Activated B cell treated with CpG ODN at 0.5 μM for 24 hours (primary cell): ENCODE measurements at regions not wholly inside any gene's neighbourhood (a gene's known extent, or its start where the extent isn't known, plus 50 kb on each side); places are given as distances from the start of the nearest gene placed in this dataset.

Source experiments
- ATAC-seq: fragments of 200-7000 bp; cut with Tn5 transposase; one replicate; pipeline ENCODE4 v1.10.0; 2021; ENCODE audit warnings: low read depth, mild to moderate bottlenecking, moderate library complexity
- CTCF ChIA-PET: fragments of 350-600 bp; sonication (Branson Sonifier 250); formaldehyde crosslinking; loops from one replicate; lab custom pipeline; 2021; ENCODE audit warnings: antibody characterized with exemption; lab: Charles Lee
- POLR2A ChIA-PET: fragments of 350-600 bp; sonication (Branson Sonifier 250); formaldehyde crosslinking; loops from one replicate; lab custom pipeline; 2021; ENCODE audit warnings: antibody characterized with exemption; lab: Charles Lee
- DNase-seq: peaks from one replicate; pipeline ENCODE4 v3.0.0; 2022
- H3K27ac Mint-ChIP-seq: one replicate; pipeline ENCODE4 v1.8.0; 2020; ENCODE audit warnings: mixed read lengths
- H3K27me3 Mint-ChIP-seq: one replicate; pipeline ENCODE4 v1.8.0; 2021; ENCODE audit warnings: mixed read lengths
- H3K36me3 Mint-ChIP-seq: one replicate; pipeline ENCODE4 v1.8.0; 2021; ENCODE audit warnings: low read depth, mixed read lengths
- H3K4me1 Mint-ChIP-seq: one replicate; pipeline ENCODE4 v1.8.0; 2021; ENCODE audit warnings: mixed read lengths
- H3K4me3 Mint-ChIP-seq: one replicate; pipeline ENCODE4 v1.8.0; 2020; ENCODE audit warnings: mild to moderate bottlenecking, mixed read lengths
- H3K9me3 Mint-ChIP-seq: one replicate; pipeline ENCODE4 v1.8.0; 2020; ENCODE audit warnings: mixed read lengths
- CTCF ChIP-seq: fragments of 200-600 bp; IDR thresholded peaks from one replicate; pipeline ENCODE4 v1.8.0; 2022; ENCODE audit warnings: antibody characterized with exemption, mild to moderate bottlenecking
- intact Hi-C: fragments of 100-400 bp; cut with micrococcal nuclease; formaldehyde crosslinking; loops from one replicate; pipeline ENCODE4 v1.15.1; 2024

GRCh38 chr2:121902171-121902591 lies 146.7 kb downstream of the TSN start:
- ChIA-PET POLR2A (no interaction called here), CTCF (no interaction called here)
- no peak overlapping the region for H3K27ac Mint-ChIP-seq
- intact Hi-C loops: no loop called here
- H3K9me3 Mint-ChIP-seq: no peaks in the 10 kb centered on the region
- H3K27me3 Mint-ChIP-seq: no peaks in the 10 kb centered on the region
- no peak overlapping the region for H3K4me3 Mint-ChIP-seq
- peak; percentile 31 for ATAC-seq
- TF ChIP-seq CTCF: no peak
- no peaks in the 10 kb centered on the region for H3K36me3 Mint-ChIP-seq
- no peaks in the 10 kb centered on the region for H3K4me1 Mint-ChIP-seq
- DNase-seq: no peak

GRCh38 chr2:121902616-121903015 lies 147.2 kb downstream of the TSN start:
- Mint-ChIP-seq H3K9me3 (no peaks in the 10 kb centered on the region), H3K4me3 (peak overlapping the region; percentile 39), H3K4me1 (no peaks in the 10 kb centered on the region), H3K27me3 (no peaks in the 10 kb centered on the region), H3K36me3 (no peaks in the 10 kb centered on the region), H3K27ac (no peak overlapping the region)
- ChIA-PET POLR2A (no interaction called here), CTCF (no interaction called here)
- intact Hi-C loops: no loop called here
- TF ChIP-seq CTCF: no peak
- ATAC-seq: no peak
- no peak for DNase-seq

GRCh38 chr2:121903037-121903689 lies 147.7 kb downstream of the TSN start:
- TF ChIP-seq CTCF: no peak
- Mint-ChIP-seq H3K4me3 (no peak overlapping the region), H3K27me3 (no peaks in the 10 kb centered on the region), H3K36me3 (no peaks in the 10 kb centered on the region), H3K27ac (no peak overlapping the region), H3K9me3 (no peaks in the 10 kb centered on the region), H3K4me1 (no peaks in the 10 kb centered on the region)
- DNase-seq (no peak), ATAC-seq (no peak)
- intact Hi-C loops: no loop called here
- POLR2A ChIA-PET: no interaction called here
- CTCF ChIA-PET: no interaction called here

- Mint-ChIP-seq H3K9me3 (no peaks in the 10 kb centered on the region), H3K27me3 (no peaks in the 10 kb centered on the region), H3K4me3 (no peak overlapping the region), H3K4me1 (no peaks in the 10 kb centered on the region), H3K36me3 (no peaks in the 10 kb centered on the region), H3K27ac (no peak overlapping the region)
- DNase-seq: no peak
- intact Hi-C loops: no loop called here
- no peak for ATAC-seq
- ChIA-PET POLR2A (no interaction called here), CTCF (no interaction called here)
- no peak for TF ChIP-seq CTCF
These were observed 149.2 kb downstream of the TSN start for GRCh38 chr2:121904656-121905055.

- no peak overlapping the region for H3K27ac Mint-ChIP-seq
- no peak overlapping the region for H3K4me3 Mint-ChIP-seq
- intact Hi-C loops: no loop called here
- POLR2A ChIA-PET: no interaction called here
- no peaks in the 10 kb centered on the region for H3K36me3 Mint-ChIP-seq
- H3K9me3 Mint-ChIP-seq: no peaks in the 10 kb centered on the region
- CTCF ChIA-PET: no interaction called here
- H3K27me3 Mint-ChIP-seq: no peaks in the 10 kb centered on the region
- ATAC-seq: no peak
- DNase-seq: no peak
- TF ChIP-seq CTCF: no peak
- H3K4me1 Mint-ChIP-seq: no peaks in the 10 kb centered on the region
These were observed 149.8 kb downstream of the TSN start for GRCh38 chr2:121905201-121905600.
